HG02759 (cell line): ENCODE measurements at regions not wholly inside any gene's neighbourhood (a gene's known extent, or its start where the extent isn't known, plus 50 kb on each side); places are given as distances from the start of the nearest gene placed in this dataset.

Experiments used
- ATAC-seq: cut with Tn5 transposase; IDR thresholded peaks from one replicate; pipeline ENCODE4 v1.9.1; 2021; ENCODE audit warnings: mild to moderate bottlenecking, moderate library complexity; ENCODE audit not compliant: unreplicated experiment

- no peak for ATAC-seq
Observed at GRCh38 chr2:220202066-220202465, 574.6 kb downstream of the SLC4A3 start.

- ATAC-seq, result no peak
Observed at GRCh38 chr2:220209093-220209492, 581.7 kb downstream of the SLC4A3 start.

GRCh38 chr2:220209751-220210150 lies 582.3 kb downstream of the SLC4A3 start:
- ATAC-seq, result no peak

- no peak for ATAC-seq
Observed at GRCh38 chr2:220212296-220213080, 585.1 kb downstream of the SLC4A3 start.

GRCh38 chr2:220215785-220216184 lies 588.4 kb downstream of the SLC4A3 start:
- ATAC-seq, result no peak

- no peak for ATAC-seq
Observed at GRCh38 chr2:220219371-220219770, 591.9 kb downstream of the SLC4A3 start.

- ATAC-seq, result no peak
Observed at GRCh38 chr2:220220009-220220408, 592.6 kb downstream of the SLC4A3 start.

- no peak for ATAC-seq
Observed at GRCh38 chr2:220221992-220222391, 594.6 kb downstream of the SLC4A3 start.

GRCh38 chr2:220224691-220225543 lies 597.5 kb downstream of the SLC4A3 start:
- ATAC-seq, result no peak

GRCh38 chr2:220226076-220226475 lies 598.6 kb downstream of the SLC4A3 start:
- no peak for ATAC-seq

- no peak for ATAC-seq
Observed at GRCh38 chr2:220226546-220226945, 599.1 kb downstream of the SLC4A3 start.

- no peak for ATAC-seq
Observed at GRCh38 chr2:220227266-220227920, 600.0 kb downstream of the SLC4A3 start.

GRCh38 chr2:220228310-220229006 lies 601.0 kb downstream of the SLC4A3 start:
- ATAC-seq, result no peak

- ATAC-seq, result no peak
Observed at GRCh38 chr2:220240641-220241040, 613.2 kb downstream of the SLC4A3 start.

GRCh38 chr2:220241423-220241822 lies 614.0 kb downstream of the SLC4A3 start:
- ATAC-seq, result no peak

- ATAC-seq, result no peak
Observed at GRCh38 chr2:220243571-220243970, 616.1 kb downstream of the SLC4A3 start.

GRCh38 chr2:220246386-220246785 lies 619.0 kb downstream of the SLC4A3 start:
- ATAC-seq, result no peak

- ATAC-seq, result no peak
Observed at GRCh38 chr2:220247588-220248350, 620.3 kb downstream of the SLC4A3 start.

GRCh38 chr2:220259662-220260061 lies 632.2 kb downstream of the SLC4A3 start:
- no peak for ATAC-seq

- ATAC-seq, result no peak
Observed at GRCh38 chr2:220263300-220263699, 635.9 kb downstream of the SLC4A3 start.
